Keratinocyte (primary cell): ENCODE measurements at regions not wholly inside any gene's neighbourhood (a gene's known extent, or its start where the extent isn't known, plus 50 kb on each side); places are given as distances from the start of the nearest gene placed in this dataset.

Source experiments
- DNase-seq: peaks from one replicate; pipeline ENCODE4 v3.0.0-alpha.2; 2011; ENCODE audit warnings: low read depth, missing footprints, low spot score
- FAIRE-seq: peaks from 2 replicates; lab custom pipeline; 2011; peaks lifted over from hg19 to GRCh38; lab: Jason Lieb, UNC
- H2AFZ ChIP-seq: 2 replicates; pipeline ENCODE4 v1.6.0; 2012; ENCODE audit warnings: low read length, control low read depth, inconsistent platforms; ENCODE audit not compliant: control insufficient read depth
- H3K27ac ChIP-seq: 2 replicates; pipeline ENCODE4 v1.5.1; 2011; ENCODE audit warnings: low read length; ENCODE audit not compliant: control insufficient read depth, insufficient read depth
- H3K27me3 ChIP-seq: 3 replicates; pipeline ENCODE4 v1.6.0; 2011; ENCODE audit warnings: low read length; ENCODE audit not compliant: control insufficient read depth, insufficient read depth; ENCODE audit errors: extremely low read depth
- H3K36me3 ChIP-seq, 2 experiments: 2 replicates in 1 of 2; 3 replicates in 1 of 2; pipeline ENCODE4 v1.5.1; 2011; ENCODE audit warnings: low read length in 2 of 2, mild to moderate bottlenecking in 1 of 2; ENCODE audit not compliant: control insufficient read depth in 2 of 2, insufficient read depth in 2 of 2; ENCODE audit errors: extremely low read depth in 1 of 2
- H3K4me1 ChIP-seq: 3 replicates; pipeline ENCODE4 v1.5.1; 2011; ENCODE audit warnings: low read length; ENCODE audit not compliant: control insufficient read depth, insufficient read depth; ENCODE audit errors: extremely low read depth
- H3K4me2 ChIP-seq: 3 replicates; pipeline ENCODE4 v1.6.0; 2011; ENCODE audit warnings: low read depth, low read length; ENCODE audit not compliant: control insufficient read depth, insufficient read depth; ENCODE audit errors: extremely low read depth
- H3K4me3 ChIP-seq, 3 experiments: fragments of 200-600 bp in 1 of 3; sonication (generic) in 1 of 3; 2 replicates in 2 of 3; 3 replicates in 1 of 3; pipeline ENCODE4 v1.5.1; 2011 to 2016; ENCODE audit warnings: low read length in 3 of 3, mild to moderate bottlenecking in 3 of 3, control low read depth in 2 of 3, inconsistent platforms in 1 of 3, low read depth in 1 of 3, mixed read lengths in 1 of 3, mixed run types in 1 of 3, moderate library complexity in 1 of 3; ENCODE audit not compliant: control insufficient read depth in 2 of 3, insufficient read depth in 2 of 3; ENCODE audit errors: extremely low read depth in 1 of 3
- H3K79me2 ChIP-seq: 2 replicates; pipeline ENCODE4 v1.6.0; 2012; ENCODE audit warnings: low read length; ENCODE audit not compliant: control insufficient read depth, insufficient read depth
- H3K9ac ChIP-seq: 3 replicates; pipeline ENCODE4 v1.6.0; 2011; ENCODE audit warnings: low read length; ENCODE audit not compliant: control insufficient read depth, insufficient read depth; ENCODE audit errors: extremely low read depth
- H3K9me1 ChIP-seq: 3 replicates; pipeline ENCODE4 v1.6.0; 2011; ENCODE audit warnings: low read length; ENCODE audit not compliant: control insufficient read depth, insufficient read depth; ENCODE audit errors: extremely low read depth
- H3K9me3 ChIP-seq: 2 replicates; pipeline ENCODE4 v1.5.1; 2012; ENCODE audit warnings: low read depth, low read length; ENCODE audit not compliant: control insufficient read depth
- H4K20me1 ChIP-seq: 3 replicates; pipeline ENCODE4 v1.6.0; 2011; ENCODE audit warnings: low read length; ENCODE audit not compliant: control insufficient read depth, insufficient read depth; ENCODE audit errors: extremely low read depth
- EZH2 ChIP-seq: IDR thresholded peaks from one replicate; pipeline ENCODE4 v1.6.1; 2012; ENCODE audit warnings: inconsistent platforms, mild to moderate bottlenecking, low read length, moderate library complexity
- dilution Hi-C: fragments of 300-500 bp; cut with MboI; formaldehyde crosslinking; loops from one replicate; pipeline ENCODE4 v1.7.0; 2020; ENCODE audit warnings: low sequenced_read_pairs; ENCODE audit not compliant: extremely low pct_ligation_motif_present
- TF ChIP-seq, protein P1 (sequence below), 3 experiments: IDR thresholded peaks in 1 of 3; conservative IDR thresholded peaks in 1 of 3; optimal IDR thresholded peaks in 1 of 3; 2 replicates in 2 of 3; 3 replicates in 1 of 3; pipeline versions ENCODE3 to v1.5.1; 2011; ENCODE audit warnings: low read length in 3 of 3, mild to moderate bottlenecking in 3 of 3, moderate library complexity in 2 of 3, control low read depth in 1 of 3, inconsistent platforms in 1 of 3; ENCODE audit not compliant: insufficient read depth in 2 of 3; ENCODE audit errors: extremely low read depth in 1 of 3

DNA sequence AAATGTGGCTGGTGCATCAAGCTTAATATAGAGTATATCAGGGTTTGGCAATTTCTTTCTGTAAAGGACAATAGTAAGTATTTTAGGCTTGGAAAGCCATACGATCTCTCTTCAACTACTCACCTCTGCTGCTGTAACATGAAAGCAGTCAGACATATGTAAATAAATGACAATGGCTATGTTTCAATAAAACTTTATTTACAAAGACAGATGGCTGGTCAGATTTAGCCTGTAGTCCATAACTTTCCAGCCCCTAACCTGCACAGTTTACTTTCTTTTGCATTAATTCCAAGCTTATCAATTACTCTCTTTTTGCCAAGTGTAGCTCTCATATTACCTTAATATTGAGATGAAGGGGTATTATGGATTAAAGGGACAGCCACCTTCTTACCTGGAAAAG lies 83.1 kb downstream of the LRATD1 start:
- H3K9me3 ChIP-seq: no peaks in the 10 kb centered on the region
- H3K9me1 ChIP-seq: no peaks in the 10 kb centered on the region
- H3K4me1 ChIP-seq: no peaks in the 10 kb centered on the region
- dilution Hi-C loops: no loop called here
- no peaks in the 10 kb centered on the region for H4K20me1 ChIP-seq
- H3K4me2 ChIP-seq: no peak overlapping the region
- H3K9ac ChIP-seq: no peak overlapping the region
- no peaks in the 10 kb centered on the region for H3K79me2 ChIP-seq
- TF ChIP-seq EZH2: no peak
- TF ChIP-seq, protein P1, sequence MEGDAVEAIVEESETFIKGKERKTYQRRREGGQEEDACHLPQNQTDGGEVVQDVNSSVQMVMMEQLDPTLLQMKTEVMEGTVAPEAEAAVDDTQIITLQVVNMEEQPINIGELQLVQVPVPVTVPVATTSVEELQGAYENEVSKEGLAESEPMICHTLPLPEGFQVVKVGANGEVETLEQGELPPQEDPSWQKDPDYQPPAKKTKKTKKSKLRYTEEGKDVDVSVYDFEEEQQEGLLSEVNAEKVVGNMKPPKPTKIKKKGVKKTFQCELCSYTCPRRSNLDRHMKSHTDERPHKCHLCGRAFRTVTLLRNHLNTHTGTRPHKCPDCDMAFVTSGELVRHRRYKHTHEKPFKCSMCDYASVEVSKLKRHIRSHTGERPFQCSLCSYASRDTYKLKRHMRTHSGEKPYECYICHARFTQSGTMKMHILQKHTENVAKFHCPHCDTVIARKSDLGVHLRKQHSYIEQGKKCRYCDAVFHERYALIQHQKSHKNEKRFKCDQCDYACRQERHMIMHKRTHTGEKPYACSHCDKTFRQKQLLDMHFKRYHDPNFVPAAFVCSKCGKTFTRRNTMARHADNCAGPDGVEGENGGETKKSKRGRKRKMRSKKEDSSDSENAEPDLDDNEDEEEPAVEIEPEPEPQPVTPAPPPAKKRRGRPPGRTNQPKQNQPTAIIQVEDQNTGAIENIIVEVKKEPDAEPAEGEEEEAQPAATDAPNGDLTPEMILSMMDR (optimal IDR thresholded peaks at IDR 0.05 in 1 of 3, IDR thresholded peaks at IDR 0.05 in 1 of 3, conservative IDR thresholded peaks at IDR 0.05 in 1 of 3; ENCODE audit: extremely low read depth in 1 of 3, insufficient read depth in 2 of 3, low read length in 3 of 3): no peak
- no peaks in the 10 kb centered on the region for H3K36me3 ChIP-seq
- no peak for FAIRE-seq
- no peaks in the 10 kb centered on the region for H3K27me3 ChIP-seq
- DNase-seq: no peak
- no peak overlapping the region for H3K4me3 ChIP-seq
- H3K27ac ChIP-seq: no peak overlapping the region
- H2AFZ ChIP-seq: no peak overlapping the region

DNA sequence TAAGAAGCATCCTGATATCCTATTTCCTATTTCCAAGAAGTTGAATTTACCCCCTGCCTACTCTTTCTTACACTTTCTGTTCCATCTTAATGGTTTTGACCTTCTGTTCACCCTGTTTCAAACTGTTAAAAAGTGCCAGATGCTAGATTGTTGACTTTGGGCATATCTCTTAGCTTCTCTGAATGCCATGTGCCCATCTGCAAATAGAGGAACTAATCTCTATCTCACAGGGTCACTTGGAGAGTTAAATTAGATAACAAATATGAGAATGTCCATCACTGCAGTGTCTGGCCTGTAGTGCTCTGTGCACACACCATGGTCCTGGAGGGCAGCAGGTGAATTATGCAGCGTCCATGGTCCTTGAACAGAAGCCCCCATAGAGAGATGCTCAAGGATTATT lies 83.8 kb downstream of the LRATD1 start:
- Histone ChIP-seq H4K20me1 (no peaks in the 10 kb centered on the region), H3K27ac (no peak overlapping the region), H3K4me3 (no peak overlapping the region), H3K9ac (no peak overlapping the region), H3K79me2 (no peaks in the 10 kb centered on the region), H3K27me3 (no peaks in the 10 kb centered on the region), H3K9me1 (no peaks in the 10 kb centered on the region), H3K4me1 (no peaks in the 10 kb centered on the region), H3K36me3 (no peaks in the 10 kb centered on the region), H2AFZ (no peak overlapping the region), H3K4me2 (no peak overlapping the region), H3K9me3 (no peaks in the 10 kb centered on the region)
- dilution Hi-C loops: no loop called here
- TF ChIP-seq, protein P1 (optimal IDR thresholded peaks at IDR 0.05 in 1 of 3, IDR thresholded peaks at IDR 0.05 in 1 of 3, conservative IDR thresholded peaks at IDR 0.05 in 1 of 3; ENCODE audit: extremely low read depth in 1 of 3, insufficient read depth in 2 of 3, low read length in 3 of 3): no peak
- TF ChIP-seq EZH2: no peak
- DNase-seq: no peak
- no peak for FAIRE-seq
